ENCODE measurements at regions not wholly inside any gene's neighbourhood (a gene's known extent, or its start where the extent isn't known, plus 50 kb on each side); places are given as distances from the start of the nearest gene placed in this dataset.

- Histone ChIP-seq H3K36me3 (replicated peaks; ENCODE audit: insufficient read depth, low read depth) (no peaks in the 10 kb centered on the region), H3K9me3 (ENCODE audit: low read depth) (no peaks in the 10 kb centered on the region), H3K4me1 (ENCODE audit: insufficient read depth) (peaks cover 9% of the 10 kb centered on the region), H3K9me2 (replicated peaks; ENCODE audit: insufficient read depth) (no peaks in the 10 kb centered on the region), H3K4me3 (no peak overlapping the region), H3K4me2 (no peak overlapping the region), H4K20me1 (ENCODE audit: insufficient read depth, poor library complexity, severe bottlenecking) (no peaks in the 10 kb centered on the region), H3K79me2 (no peaks in the 10 kb centered on the region), H3K27me3 (no peaks in the 10 kb centered on the region), H2AFZ (no peak overlapping the region), H3K27ac (no peak overlapping the region)
- no peak for DNase-seq (ENCODE audit: low spot score)
- TF ChIP-seq, protein P1, sequence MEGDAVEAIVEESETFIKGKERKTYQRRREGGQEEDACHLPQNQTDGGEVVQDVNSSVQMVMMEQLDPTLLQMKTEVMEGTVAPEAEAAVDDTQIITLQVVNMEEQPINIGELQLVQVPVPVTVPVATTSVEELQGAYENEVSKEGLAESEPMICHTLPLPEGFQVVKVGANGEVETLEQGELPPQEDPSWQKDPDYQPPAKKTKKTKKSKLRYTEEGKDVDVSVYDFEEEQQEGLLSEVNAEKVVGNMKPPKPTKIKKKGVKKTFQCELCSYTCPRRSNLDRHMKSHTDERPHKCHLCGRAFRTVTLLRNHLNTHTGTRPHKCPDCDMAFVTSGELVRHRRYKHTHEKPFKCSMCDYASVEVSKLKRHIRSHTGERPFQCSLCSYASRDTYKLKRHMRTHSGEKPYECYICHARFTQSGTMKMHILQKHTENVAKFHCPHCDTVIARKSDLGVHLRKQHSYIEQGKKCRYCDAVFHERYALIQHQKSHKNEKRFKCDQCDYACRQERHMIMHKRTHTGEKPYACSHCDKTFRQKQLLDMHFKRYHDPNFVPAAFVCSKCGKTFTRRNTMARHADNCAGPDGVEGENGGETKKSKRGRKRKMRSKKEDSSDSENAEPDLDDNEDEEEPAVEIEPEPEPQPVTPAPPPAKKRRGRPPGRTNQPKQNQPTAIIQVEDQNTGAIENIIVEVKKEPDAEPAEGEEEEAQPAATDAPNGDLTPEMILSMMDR (IDR thresholded peaks at IDR 0.05; ENCODE audit: poor library complexity), result no peak
- TF ChIP-seq EZH2phosphoT487 (IDR thresholded peaks at IDR 0.05; ENCODE audit: low read depth, severe bottlenecking, unreplicated experiment) (no peak), EZH2 (IDR thresholded peaks at IDR 0.05; ENCODE audit: borderline replicate concordance) (no peak)
- WGBS (ENCODE audit: low lambda C conversion rate, missing lambda C conversion rate), result 64% methylated on average over 2 of the region's 2 CpGs
Measured at GRCh38 chr5:143551820-143552251, 148.3 kb upstream of the NR3C1 start.

DNA sequence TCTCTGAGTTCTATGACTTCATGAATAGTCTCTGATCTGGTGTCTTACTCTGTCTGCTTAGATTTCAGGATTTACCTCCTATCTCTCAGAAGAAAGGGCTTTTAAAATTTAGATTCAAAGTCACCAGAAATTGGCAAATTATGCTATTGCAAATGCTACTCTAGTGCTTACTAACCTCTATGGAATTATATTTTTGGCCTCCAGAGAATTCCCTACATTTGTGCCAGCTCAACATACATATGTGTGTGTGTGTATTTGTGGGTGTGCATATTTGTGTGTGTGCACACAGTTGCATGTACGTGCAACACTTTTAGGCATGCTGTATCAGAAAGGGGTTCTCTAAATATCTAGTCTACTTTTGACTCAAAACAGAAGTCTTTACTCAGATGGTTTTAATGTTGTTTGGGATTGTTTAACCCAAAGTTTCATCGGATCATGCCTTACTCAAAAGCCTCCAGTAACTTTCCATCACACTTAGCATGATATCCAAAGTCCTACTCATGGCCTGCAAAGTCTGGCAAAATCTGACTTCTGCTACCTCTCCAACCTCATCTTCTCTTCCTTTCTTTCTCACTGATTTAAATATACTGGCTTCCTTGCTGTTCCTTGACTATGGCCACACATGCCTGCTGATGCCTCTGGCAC lies 147.6 kb upstream of the NR3C1 start:
- Histone ChIP-seq H3K9me3 (ENCODE audit: low read depth) (no peaks in the 10 kb centered on the region), H3K4me2 (no peak overlapping the region), H3K36me3 (replicated peaks; ENCODE audit: insufficient read depth, low read depth) (no peaks in the 10 kb centered on the region), H3K79me2 (no peaks in the 10 kb centered on the region), H3K9me2 (replicated peaks; ENCODE audit: insufficient read depth) (no peaks in the 10 kb centered on the region), H3K4me1 (ENCODE audit: insufficient read depth) (peaks cover 9% of the 10 kb centered on the region), H3K4me3 (no peak overlapping the region), H3K27me3 (no peaks in the 10 kb centered on the region), H3K27ac (no peak overlapping the region), H4K20me1 (ENCODE audit: insufficient read depth, poor library complexity, severe bottlenecking) (no peaks in the 10 kb centered on the region), H2AFZ (no peak overlapping the region)
- DNase-seq (ENCODE audit: low spot score), result no peak
- TF ChIP-seq EZH2 (IDR thresholded peaks at IDR 0.05; ENCODE audit: borderline replicate concordance), result no peak
- TF ChIP-seq EZH2phosphoT487 (IDR thresholded peaks at IDR 0.05; ENCODE audit: low read depth, severe bottlenecking, unreplicated experiment), result no peak
- TF ChIP-seq, protein P1 (IDR thresholded peaks at IDR 0.05; ENCODE audit: poor library complexity), result no peak
- 82% methylated on average over 2 of the region's 2 CpGs for WGBS (ENCODE audit: low lambda C conversion rate, missing lambda C conversion rate)

- Histone ChIP-seq H3K27me3 (no peaks in the 10 kb centered on the region), H3K4me2 (no peak overlapping the region), H4K20me1 (ENCODE audit: insufficient read depth, poor library complexity, severe bottlenecking) (no peaks in the 10 kb centered on the region)
Measured at GRCh38 chr5:143547342-143547741, 143.9 kb upstream of the NR3C1 start.

More at GRCh38 chr5:143547342-143547741, 143.9 kb upstream of the NR3C1 start:
- Histone ChIP-seq H3K79me2 (no peaks in the 10 kb centered on the region), H3K4me3 (no peak overlapping the region), H3K27ac (no peak overlapping the region), H2AFZ (no peak overlapping the region), H3K9me3 (ENCODE audit: low read depth) (no peaks in the 10 kb centered on the region), H3K36me3 (replicated peaks; ENCODE audit: insufficient read depth, low read depth) (no peaks in the 10 kb centered on the region), H3K9me2 (replicated peaks; ENCODE audit: insufficient read depth) (no peaks in the 10 kb centered on the region), H3K4me1 (ENCODE audit: insufficient read depth) (no peaks in the 10 kb centered on the region)
- TF ChIP-seq, protein P1 (IDR thresholded peaks at IDR 0.05; ENCODE audit: poor library complexity), result no peak
- no peak for DNase-seq (ENCODE audit: low spot score)

Data from hepatocyte (in vitro differentiated cells).